Activated CD4-positive, alpha-beta memory T cell treated with anti-CD3 and anti-CD28 coated beads for 36 hours (primary cell): ENCODE measurements at regions not wholly inside any gene's neighbourhood (a gene's known extent, or its start where the extent isn't known, plus 50 kb on each side); places are given as distances from the start of the nearest gene placed in this dataset.
A peak's percentile ranks its signal among the peaks of the same experiment; 100 is the strongest.
"Not testable (repeated sequence)": the region's sequence is repeated elsewhere in the genome, so short reads cannot be mapped to it uniquely, and the experiment has no call there.

Experiments
- CTCF ChIA-PET: fragments of 350-600 bp; sonication (Branson Sonifier 250); formaldehyde crosslinking; loops from one replicate; lab custom pipeline; 2021; ENCODE audit warnings: antibody characterized with exemption, inconsistent platforms; lab: Charles Lee
- POLR2A ChIA-PET: fragments of 350-600 bp; sonication (Branson Sonifier 250); formaldehyde crosslinking; loops from one replicate; lab custom pipeline; 2021; ENCODE audit warnings: antibody characterized with exemption; lab: Charles Lee
- DNase-seq: peaks from one replicate; pipeline ENCODE4 v3.0.0-alpha.2; 2020
- H3K27ac Mint-ChIP-seq: one replicate; pipeline ENCODE4 v1.8.0; 2021; ENCODE audit warnings: mixed read lengths
- H3K27me3 Mint-ChIP-seq: one replicate; pipeline ENCODE4 v1.8.0; 2021; ENCODE audit warnings: mixed read lengths
- H3K36me3 Mint-ChIP-seq: one replicate; pipeline ENCODE4 v1.8.0; 2021; ENCODE audit warnings: mixed read lengths
- H3K4me1 Mint-ChIP-seq: one replicate; pipeline ENCODE4 v1.8.0; 2021; ENCODE audit warnings: low read depth, mixed read lengths
- H3K4me3 Mint-ChIP-seq: one replicate; pipeline ENCODE4 v1.8.0; 2021; ENCODE audit warnings: mild to moderate bottlenecking, mixed read lengths
- H3K9me3 Mint-ChIP-seq: one replicate; pipeline ENCODE4 v1.8.0; 2021; ENCODE audit warnings: mixed read lengths
- intact Hi-C: fragments of 100-400 bp; cut with micrococcal nuclease; formaldehyde crosslinking; loops from one replicate; pipeline ENCODE4 v1.15.1; 2023

DNA sequence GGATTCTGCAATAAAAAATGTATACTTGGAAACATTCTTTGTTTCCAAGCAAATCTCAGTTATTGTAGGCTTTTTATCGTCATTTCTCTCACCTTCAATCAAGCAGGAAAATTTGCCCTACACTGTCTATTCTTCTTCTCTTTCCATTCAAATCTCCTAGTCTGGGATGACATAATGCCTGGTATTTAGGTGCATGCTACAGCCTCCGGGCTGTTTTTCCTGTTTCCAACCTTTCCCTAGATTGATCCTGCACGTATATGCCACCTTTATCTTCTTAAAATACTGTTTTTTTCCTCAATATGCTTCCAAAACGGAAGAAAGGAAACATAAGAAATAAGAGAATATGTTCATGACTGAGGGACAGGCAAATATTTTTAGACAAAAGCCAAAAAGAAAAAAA lies 249.1 kb upstream of the UBASH3B start:
- H3K4me1 Mint-ChIP-seq = no peaks in the 10 kb centered on the region
- no peaks in the 10 kb centered on the region for H3K36me3 Mint-ChIP-seq
- ChIA-PET POLR2A (no interaction called here), CTCF (no interaction called here)
- no peak for DNase-seq
- no peak overlapping the region for H3K27ac Mint-ChIP-seq
- intact Hi-C loops = no loop called here
- no peaks in the 10 kb centered on the region for H3K9me3 Mint-ChIP-seq
- no peak overlapping the region for H3K4me3 Mint-ChIP-seq
- H3K27me3 Mint-ChIP-seq = peaks cover 1% of the 10 kb centered on the region

DNA sequence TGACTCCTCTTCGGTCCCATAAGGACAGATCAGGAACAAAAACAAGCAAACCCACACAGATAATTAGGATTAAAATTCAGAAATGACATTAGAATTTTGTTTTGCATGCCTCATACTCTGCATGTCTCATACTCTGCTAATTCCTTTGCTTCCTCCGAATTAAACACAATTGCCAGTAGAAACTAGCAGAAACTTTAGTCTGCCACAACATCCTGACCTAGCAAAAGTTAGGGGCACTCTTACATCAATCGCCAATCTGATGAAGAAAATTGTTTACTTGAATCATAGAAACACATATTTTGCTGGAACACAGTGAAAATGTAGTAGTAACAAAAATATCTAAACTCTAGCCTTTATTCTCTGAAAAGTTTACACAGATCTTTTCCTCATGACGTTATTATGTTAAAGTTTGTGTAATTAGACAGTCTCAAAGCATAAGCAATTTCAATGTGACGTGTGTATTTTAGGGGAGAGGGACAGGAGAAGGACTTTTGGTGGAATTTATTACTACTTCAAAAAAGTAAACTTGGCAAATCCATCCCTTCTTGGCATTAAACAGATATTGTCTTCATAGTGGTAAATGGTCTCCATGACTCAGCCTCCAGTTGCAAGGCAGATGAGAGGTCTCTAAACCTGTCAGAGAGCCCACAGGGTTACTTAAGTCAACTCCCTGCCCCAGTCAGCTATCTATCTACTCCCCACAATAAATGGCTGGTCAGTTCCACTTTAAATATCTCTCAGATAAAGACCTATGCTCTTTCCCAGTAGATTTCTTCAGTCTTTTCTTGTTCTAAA lies 249.8 kb upstream of the UBASH3B start:
- intact Hi-C loops = no loop called here
- Mint-ChIP-seq H3K4me1 (no peaks in the 10 kb centered on the region), H3K36me3 (no peaks in the 10 kb centered on the region), H3K9me3 (no peaks in the 10 kb centered on the region), H3K27me3 (peaks cover 1% of the 10 kb centered on the region), H3K27ac (no peak overlapping the region), H3K4me3 (no peak overlapping the region)
- ChIA-PET POLR2A (no interaction called here), CTCF (no interaction called here)
- DNase-seq = no peak

DNA sequence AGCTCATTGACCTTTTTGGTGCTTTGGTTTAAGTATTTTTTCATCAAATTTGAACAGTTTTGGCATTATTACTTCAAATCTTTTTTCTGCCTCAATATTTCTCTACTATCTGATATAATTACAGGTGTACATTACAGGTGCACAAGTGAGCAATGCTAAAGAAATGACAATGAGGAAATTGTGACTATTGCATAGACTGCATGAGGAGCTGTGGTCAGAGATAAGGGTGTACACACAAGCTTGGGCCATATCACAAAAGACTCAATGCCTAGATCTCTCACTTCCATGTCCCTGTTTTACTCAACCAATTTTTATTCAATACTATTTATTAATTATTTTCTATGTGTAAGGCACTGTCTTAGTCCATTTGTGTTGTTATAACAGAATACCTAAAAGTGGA lies 251.0 kb upstream of the UBASH3B start:
- CTCF ChIA-PET = interaction anchor here (0.9 kb wide), 1 partner anchor 9 kb away, joined by 3 read pairs; no protein-coding TSS in a partner anchor
- Mint-ChIP-seq H3K4me1 (peaks cover 1% of the 10 kb centered on the region), H3K36me3 (no peaks in the 10 kb centered on the region), H3K27ac (no peak overlapping the region), H3K4me3 (no peak overlapping the region), H3K27me3 (peaks cover 1% of the 10 kb centered on the region), H3K9me3 (no peaks in the 10 kb centered on the region)
- POLR2A ChIA-PET = no interaction called here
- intact Hi-C loops = no loop called here
- DNase-seq = no peak

DNA sequence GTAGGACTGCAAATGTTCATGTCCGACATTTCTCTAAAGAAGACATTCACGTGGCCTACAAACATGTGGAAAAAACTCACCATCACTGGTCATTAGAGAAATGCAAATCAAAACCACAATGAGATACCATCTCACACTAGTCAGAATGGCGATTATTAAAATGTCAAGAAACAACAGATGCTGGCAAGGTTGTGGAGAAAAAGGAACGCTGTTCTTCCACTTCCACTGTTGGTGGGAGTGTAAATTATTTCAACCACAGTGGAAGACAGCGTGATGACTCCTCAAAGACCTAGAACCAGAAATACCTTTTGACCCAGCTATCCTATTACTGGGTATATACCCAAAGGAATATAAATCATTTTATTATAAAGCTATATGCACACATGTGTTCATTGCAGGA lies 253.9 kb upstream of the UBASH3B start:
- CTCF ChIA-PET, intact Hi-C loops: not testable (repeated sequence)

DNA sequence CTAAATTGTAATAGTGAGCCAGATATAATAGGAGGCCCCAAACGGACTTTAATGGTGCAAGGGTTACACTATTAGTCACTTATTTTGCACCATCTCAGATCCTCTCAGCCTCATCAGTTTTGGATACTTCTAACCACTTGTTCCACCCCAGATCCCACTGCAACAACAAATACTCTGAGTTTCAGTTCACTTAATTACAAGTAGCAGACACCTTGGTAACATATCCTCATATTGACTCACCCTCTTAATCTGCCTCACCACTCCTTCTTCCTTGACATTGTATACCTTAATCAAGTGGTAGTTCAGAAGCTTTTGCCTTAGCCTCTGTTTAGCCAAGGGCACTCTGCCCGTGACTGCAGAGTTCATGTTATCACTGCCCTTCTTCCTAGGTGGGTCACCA lies 256.1 kb upstream of the UBASH3B start:
- Mint-ChIP-seq H3K4me1 (peaks cover 17% of the 10 kb centered on the region), H3K4me3 (no peak overlapping the region), H3K27ac (no peak overlapping the region), H3K27me3 (peaks cover 2% of the 10 kb centered on the region), H3K36me3 (no peaks in the 10 kb centered on the region), H3K9me3 (no peaks in the 10 kb centered on the region)
- intact Hi-C loops = no loop called here
- ChIA-PET POLR2A (no interaction called here), CTCF (no interaction called here)
- no peak for DNase-seq

More for the DNA sequence above, 253.9 kb upstream of the UBASH3B start:
- H3K4me3 Mint-ChIP-seq, DNase-seq, H3K9me3 Mint-ChIP-seq, H3K36me3 Mint-ChIP-seq, H3K27ac Mint-ChIP-seq, H3K27me3 Mint-ChIP-seq, POLR2A ChIA-PET: not testable (repeated sequence)
- peaks cover 17% of the 10 kb centered on the region for H3K4me1 Mint-ChIP-seq

DNA sequence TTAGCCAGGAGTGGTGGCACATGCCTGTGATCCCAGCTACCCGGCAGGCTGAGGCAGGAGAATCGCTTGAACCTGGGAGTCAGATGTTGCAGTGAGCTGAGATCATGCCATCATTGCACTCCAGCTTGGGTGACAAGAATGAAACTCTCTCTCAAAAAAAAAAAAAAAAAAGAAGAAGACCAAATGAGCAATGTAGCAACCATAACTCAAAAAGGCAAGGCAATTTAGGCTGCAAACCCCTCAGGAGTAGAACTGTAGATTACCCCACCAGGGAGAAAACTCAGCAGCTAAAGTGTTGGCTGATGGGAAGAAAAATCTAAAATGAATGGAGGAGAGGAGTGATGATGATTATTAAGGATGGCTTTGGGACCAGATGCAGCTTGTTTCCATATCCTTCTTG lies 256.7 kb upstream of the UBASH3B start:
- Mint-ChIP-seq H3K36me3 (no peaks in the 10 kb centered on the region), H3K4me1 (peaks cover 17% of the 10 kb centered on the region), H3K27me3 (peaks cover 2% of the 10 kb centered on the region), H3K4me3 (no peak overlapping the region), H3K27ac (no peak overlapping the region), H3K9me3 (no peaks in the 10 kb centered on the region)
- ChIA-PET CTCF (no interaction called here), POLR2A (no interaction called here)
- no peak for DNase-seq
- intact Hi-C loops = loop anchor here (1.0 kb wide), 1 partner anchor 23 kb away; no protein-coding TSS in a partner anchor

DNA sequence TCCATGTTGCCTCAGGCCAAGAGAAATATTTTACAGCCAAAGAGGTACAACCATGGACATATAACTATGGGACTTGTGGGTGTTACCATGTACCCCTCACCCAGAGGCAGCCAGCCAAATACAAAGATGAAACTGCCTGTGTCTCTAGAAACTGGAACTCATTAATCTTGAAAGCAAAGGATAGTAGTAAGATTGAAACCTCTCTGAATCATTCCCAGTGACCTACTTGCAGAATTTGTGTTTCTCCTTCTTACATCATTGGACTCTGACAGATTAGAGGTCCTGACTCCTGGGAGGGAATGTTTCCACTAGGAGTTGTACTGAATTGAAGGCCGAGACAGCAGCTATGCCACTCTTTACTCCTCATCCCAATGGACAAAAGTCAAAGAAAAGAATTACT lies 257.4 kb upstream of the UBASH3B start:
- Mint-ChIP-seq H3K27ac (peak overlapping the region; percentile 34), H3K4me3 (no peak overlapping the region), H3K36me3 (no peaks in the 10 kb centered on the region), H3K4me1 (peaks cover 17% of the 10 kb centered on the region), H3K9me3 (no peaks in the 10 kb centered on the region), H3K27me3 (peaks cover 2% of the 10 kb centered on the region)
- peak; percentile 25 for DNase-seq
- CTCF ChIA-PET = no interaction called here
- POLR2A ChIA-PET = no interaction called here
- intact Hi-C loops = loop anchor here (1.0 kb wide), 1 partner anchor 22 kb away; no protein-coding TSS in a partner anchor

DNA sequence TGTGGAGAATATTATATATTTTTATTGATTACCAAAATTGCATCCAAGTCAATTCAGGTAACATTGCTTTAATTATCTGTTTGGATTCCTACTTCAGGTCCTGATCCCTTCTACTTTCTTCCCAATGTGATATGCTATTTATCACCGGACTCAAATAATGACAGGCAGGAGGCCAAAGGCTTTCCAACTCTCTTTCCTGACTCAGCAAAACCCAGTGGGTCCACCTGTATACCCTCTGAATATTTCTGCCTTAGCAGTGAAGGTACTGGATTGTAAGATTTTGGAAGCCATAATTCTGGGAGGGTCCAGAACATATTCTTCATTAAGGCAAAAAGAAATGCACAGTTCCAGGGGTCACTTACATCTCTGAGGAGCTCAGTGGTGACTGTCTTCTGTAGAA lies 260.2 kb upstream of the UBASH3B start:
- Mint-ChIP-seq H3K9me3 (no peaks in the 10 kb centered on the region), H3K27ac (no peak overlapping the region), H3K36me3 (no peaks in the 10 kb centered on the region), H3K4me1 (peaks cover 17% of the 10 kb centered on the region), H3K4me3 (no peak overlapping the region), H3K27me3 (peaks cover 2% of the 10 kb centered on the region)
- POLR2A ChIA-PET = no interaction called here
- DNase-seq = no peak
- CTCF ChIA-PET = no interaction called here
- intact Hi-C loops = no loop called here

DNA sequence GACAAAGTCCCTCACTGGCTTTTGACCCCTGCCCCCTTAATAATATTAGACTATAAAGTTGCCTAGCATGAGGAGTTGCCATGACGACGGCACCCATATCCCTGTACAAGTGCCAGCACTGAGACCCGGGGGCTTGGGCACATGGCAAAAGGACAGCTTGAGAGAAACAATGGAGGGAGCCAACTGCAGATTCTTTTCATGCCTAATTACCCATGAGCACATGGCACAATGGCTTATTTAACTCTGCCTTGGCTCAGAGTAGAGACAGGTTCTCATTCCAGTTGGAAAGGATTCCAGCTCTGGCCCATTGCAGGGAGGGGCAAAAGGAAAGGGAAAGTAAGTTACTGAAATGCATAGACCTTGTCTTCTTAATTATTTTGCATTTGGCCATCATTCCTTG lies 261.2 kb upstream of the UBASH3B start:
- peaks cover 2% of the 10 kb centered on the region for H3K27me3 Mint-ChIP-seq
- POLR2A ChIA-PET = no interaction called here
- no peak for DNase-seq
- no peaks in the 10 kb centered on the region for H3K9me3 Mint-ChIP-seq
- no peak overlapping the region for H3K27ac Mint-ChIP-seq
- CTCF ChIA-PET = no interaction called here
- no peak overlapping the region for H3K4me3 Mint-ChIP-seq
- no peaks in the 10 kb centered on the region for H3K36me3 Mint-ChIP-seq
- intact Hi-C loops = no loop called here
- H3K4me1 Mint-ChIP-seq = peaks cover 14% of the 10 kb centered on the region

DNA sequence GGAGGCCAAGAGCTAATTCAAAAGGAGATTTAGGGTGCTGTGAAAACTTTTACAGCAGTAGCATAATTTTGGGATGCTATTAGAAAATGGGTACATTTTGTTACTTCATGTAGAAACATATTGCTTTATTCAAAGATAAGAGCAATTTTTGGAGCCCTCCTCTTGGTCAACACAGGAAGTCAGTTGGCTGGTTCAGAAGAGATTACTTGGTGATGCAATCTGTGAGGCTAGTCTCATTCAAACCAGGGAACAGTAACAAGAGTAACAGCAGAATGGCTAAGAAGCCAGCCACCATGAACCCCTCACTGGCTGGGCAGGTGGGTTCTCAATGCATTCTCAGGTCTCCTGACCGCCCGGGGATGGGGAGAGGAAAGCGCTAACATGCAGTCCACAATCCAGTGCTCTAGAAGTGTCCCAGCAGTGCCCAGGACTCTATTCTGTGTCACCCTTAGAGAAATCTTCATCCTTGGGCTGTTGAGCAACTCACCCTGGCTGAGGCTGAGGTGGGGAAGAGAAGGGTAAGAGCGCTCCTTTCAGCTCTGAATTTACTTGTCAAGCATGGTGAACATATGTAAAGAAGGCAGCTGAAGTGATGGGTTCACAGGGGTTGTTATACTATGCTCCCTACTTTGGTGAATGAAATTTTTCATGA lies 262.2 kb upstream of the UBASH3B start:
- no peak for DNase-seq
- Mint-ChIP-seq H3K9me3 (no peaks in the 10 kb centered on the region), H3K27ac (no peak overlapping the region), H3K27me3 (peaks cover 2% of the 10 kb centered on the region), H3K4me1 (peaks cover 6% of the 10 kb centered on the region), H3K4me3 (no peak overlapping the region), H3K36me3 (no peaks in the 10 kb centered on the region)
- CTCF ChIA-PET = interaction anchor here (0.8 kb wide), 1 partner anchor 10 kb away, joined by 3 read pairs; no protein-coding TSS in a partner anchor
- POLR2A ChIA-PET = no interaction called here
- intact Hi-C loops = no loop called here

DNA sequence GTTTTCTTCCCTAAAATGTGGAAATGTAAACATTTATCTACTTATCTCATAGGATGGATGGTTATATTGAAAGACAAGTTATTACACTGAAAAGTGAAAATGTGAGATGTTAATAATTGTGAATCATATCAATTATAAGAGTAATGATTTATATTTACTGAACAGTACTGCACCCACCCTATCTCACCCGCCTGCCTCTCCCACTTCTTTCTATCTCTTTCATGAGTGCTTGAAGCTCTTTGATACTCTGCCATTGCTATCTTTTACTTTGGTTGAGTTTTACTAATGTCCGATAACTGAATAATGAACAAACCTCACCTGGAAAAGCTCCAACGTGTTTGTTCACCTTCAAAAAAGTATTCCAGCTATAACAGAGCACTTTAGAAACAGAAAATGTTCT lies 263.0 kb upstream of the UBASH3B start:
- DNase-seq = no peak
- Mint-ChIP-seq H3K9me3 (no peaks in the 10 kb centered on the region), H3K36me3 (no peaks in the 10 kb centered on the region), H3K27ac (no peak overlapping the region), H3K4me3 (no peak overlapping the region), H3K4me1 (no peaks in the 10 kb centered on the region), H3K27me3 (no peaks in the 10 kb centered on the region)
- intact Hi-C loops = no loop called here
- CTCF ChIA-PET = interaction anchor here (0.6 kb wide), 1 partner anchor 717 kb away, joined by 3 read pairs; no protein-coding TSS in a partner anchor
- POLR2A ChIA-PET = no interaction called here

DNA sequence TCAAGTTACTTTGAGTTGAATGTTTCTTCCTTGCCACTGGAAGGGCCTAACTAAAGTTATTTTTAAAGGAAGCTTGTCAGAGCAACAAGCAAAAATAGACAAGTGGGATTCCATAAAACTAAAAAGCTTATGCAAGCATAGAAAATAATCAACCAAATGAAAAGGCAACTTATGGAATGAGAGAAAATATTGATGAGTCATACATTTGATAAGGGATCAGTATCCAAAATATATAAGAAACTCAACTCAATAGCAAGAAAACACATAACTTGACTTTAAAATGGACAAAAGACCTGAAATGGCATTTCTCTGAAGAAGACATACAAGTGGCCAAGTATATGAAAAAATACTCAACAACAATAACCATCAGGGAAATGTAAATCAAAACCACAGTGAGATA lies 264.5 kb upstream of the UBASH3B start:
- H3K4me3 Mint-ChIP-seq = no peak overlapping the region
- CTCF ChIA-PET = no interaction called here
- no peaks in the 10 kb centered on the region for H3K36me3 Mint-ChIP-seq
- H3K4me1 Mint-ChIP-seq = no peaks in the 10 kb centered on the region
- intact Hi-C loops = no loop called here
- no peaks in the 10 kb centered on the region for H3K27me3 Mint-ChIP-seq
- no peak for DNase-seq
- H3K27ac Mint-ChIP-seq = no peak overlapping the region
- no peaks in the 10 kb centered on the region for H3K9me3 Mint-ChIP-seq
- POLR2A ChIA-PET = no interaction called here
